Left ventricle myocardium superior (tissue), 1 donor: ENCODE measurements at regions not wholly inside any gene's neighbourhood (a gene's known extent, or its start where the extent isn't known, plus 50 kb on each side); places are given as distances from the start of the nearest gene placed in this dataset.

ENCODE experiments used
- ATAC-seq: fragments of 200-7000 bp; cut with Tn5 transposase; one replicate; pipeline ENCODE4 v1.9.1; 2020; ENCODE audit warnings: mild to moderate bottlenecking, moderate library complexity
- DNase-seq: peaks from one replicate; pipeline ENCODE4 v3.0.0-alpha.2; 2020
- intact Hi-C: fragments of 100-400 bp; cut with micrococcal nuclease; formaldehyde crosslinking; loops from one replicate; pipeline ENCODE4 v1.11.0; 2022
- donor health status: DM: no; HTN: yes; CAD: no; lungs with severe emphysema.

DNA sequence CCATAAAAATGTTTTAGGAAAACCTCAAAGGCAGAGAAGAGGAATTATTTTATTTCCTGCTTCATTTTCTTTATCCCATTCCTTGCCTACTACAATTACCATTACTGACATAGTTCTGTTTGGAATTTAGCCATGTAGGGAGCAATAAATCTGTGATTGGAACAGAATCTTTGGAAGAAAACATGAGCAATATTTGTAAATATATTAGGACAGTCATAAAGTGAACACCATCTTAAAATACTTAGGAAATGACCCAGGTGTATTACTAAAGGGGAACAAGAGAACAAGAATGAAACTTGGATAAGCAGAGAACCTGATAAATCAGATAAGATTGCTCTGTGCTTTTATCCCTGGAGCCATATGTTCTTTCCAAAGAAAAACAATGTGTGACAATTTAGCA, 1326.0 kb upstream of the FLRT2 start:
- ATAC-seq (no peak), DNase-seq (no peak)
- intact Hi-C loops, result no loop called here

DNA sequence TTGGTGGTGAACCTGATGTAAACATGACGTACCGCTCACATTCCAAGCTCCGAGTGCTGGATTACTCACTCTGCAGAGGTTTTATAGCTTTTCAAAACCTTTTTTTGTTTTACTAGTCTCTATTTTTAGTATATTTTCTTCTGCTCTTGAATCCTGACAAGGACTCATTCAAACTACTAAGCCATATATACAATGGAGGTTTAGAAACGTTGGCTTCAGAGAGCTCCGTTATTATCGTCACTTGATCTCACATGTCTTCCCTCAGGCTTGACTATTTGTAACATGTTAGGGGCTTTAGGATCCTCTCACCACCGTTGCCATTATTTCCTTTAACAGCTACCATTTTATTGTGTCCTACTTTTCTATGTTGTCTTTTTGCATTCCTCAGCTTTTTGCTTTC, 1321.5 kb upstream of the FLRT2 start:
- DNase-seq (no peak), ATAC-seq (no peak)
- intact Hi-C loops, result no loop called here

GRCh38 chr14:84209031-84209430, 1320.9 kb upstream of the FLRT2 start:
- ATAC-seq, result no peak
- DNase-seq, result no peak
- intact Hi-C loops, result no loop called here

GRCh38 chr14:84217066-84217465, 1312.9 kb upstream of the FLRT2 start:
- DNase-seq (no peak), ATAC-seq (no peak)
- intact Hi-C loops, result no loop called here

- peak; percentile 100 for ATAC-seq
- intact Hi-C loops, result no loop called here
Observed at GRCh38 chr14:84225268-84225667, 1304.7 kb upstream of the FLRT2 start.

GRCh38 chr14:84228702-84229101, 1301.2 kb upstream of the FLRT2 start:
- intact Hi-C loops, result no loop called here

More at GRCh38 chr14:84225268-84225667, 1304.7 kb upstream of the FLRT2 start:
- peak; percentile 77 for DNase-seq

DNA sequence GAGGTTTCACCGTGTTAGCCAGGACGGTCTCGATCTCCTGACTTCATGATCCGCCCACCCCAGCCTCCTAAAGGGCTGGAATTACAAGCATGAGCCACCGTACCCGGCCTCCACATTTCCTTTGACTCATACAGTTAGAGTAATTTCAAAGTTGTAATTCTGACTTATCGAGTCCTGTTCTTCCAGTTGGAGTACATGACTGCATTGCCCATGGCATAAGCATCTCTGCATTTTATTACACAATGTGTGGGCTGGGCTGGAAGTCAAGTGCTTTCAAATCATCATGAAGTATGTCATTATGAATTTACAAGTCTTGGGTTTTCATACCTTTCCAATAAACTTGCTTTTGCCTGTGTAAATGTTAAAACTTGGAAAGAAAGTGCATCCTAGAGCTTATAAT, 1295.7 kb upstream of the FLRT2 start:
- intact Hi-C loops, result no loop called here
- DNase-seq, result no peak
- ATAC-seq, result no peak

More at GRCh38 chr14:84228702-84229101, 1301.2 kb upstream of the FLRT2 start:
- ATAC-seq (no peak), DNase-seq (no peak)

DNA sequence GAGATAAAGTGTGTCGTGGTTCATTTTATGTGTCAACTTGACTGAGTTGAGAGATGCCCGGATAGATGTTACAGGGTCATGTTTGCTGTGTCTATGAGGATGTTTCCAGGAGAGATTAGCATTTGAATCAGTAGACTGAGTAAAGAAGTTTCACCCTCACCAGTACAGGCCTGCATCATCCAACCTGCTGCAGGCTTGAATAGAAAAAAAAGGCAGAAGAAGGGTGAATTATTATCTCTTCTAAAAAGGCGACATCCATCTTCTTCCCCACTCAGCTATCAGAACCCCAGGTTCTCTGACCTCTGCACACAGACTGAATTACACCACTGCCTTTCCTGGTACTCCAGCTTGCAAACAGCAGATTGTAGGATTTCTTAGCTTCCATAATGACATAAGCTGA, 1293.7 kb upstream of the FLRT2 start:
- DNase-seq, result no peak
- no peak for ATAC-seq
- intact Hi-C loops, result no loop called here

DNA sequence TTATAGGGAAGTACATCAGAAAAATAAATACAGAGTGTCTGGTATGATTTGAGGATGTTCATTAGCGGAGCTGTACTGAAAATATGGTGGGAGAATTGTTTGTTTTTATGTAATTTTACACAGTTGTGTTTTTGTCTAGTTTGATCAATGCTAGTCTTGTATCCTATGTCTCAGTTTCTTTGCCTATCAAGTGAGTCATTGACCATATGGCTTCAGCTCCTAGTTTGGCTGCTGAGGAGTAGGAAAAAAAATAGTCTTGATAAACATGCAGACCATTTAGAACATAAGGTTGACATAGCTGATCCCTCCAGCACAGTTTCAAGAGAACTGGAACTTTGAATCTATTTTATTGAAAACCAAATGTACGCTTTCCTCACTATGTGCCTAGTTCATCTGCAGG, 1292.1 kb upstream of the FLRT2 start:
- intact Hi-C loops, result no loop called here
- DNase-seq (no peak), ATAC-seq (no peak)

GRCh38 chr14:84247693-84248092, 1282.3 kb upstream of the FLRT2 start:
- ATAC-seq (no peak), DNase-seq (no peak)
- intact Hi-C loops, result no loop called here

DNA sequence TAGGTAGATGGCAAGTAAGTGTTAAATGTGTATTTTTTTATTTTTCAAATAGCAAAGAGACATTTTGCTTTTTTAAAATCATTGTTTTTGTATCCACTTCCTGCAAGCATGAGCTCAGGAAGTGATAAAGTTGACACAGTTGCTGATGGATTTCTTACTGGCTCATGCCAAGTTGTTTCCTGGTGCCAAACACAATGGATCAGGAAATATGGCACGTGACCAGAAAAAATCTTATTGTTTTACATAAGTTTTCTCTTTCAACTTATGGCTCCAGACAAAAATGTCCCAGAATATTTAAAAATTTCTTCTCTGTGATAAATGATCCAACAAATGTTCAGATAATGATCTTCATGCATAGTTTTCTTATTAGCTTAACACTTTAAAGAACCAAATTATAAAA, 1279.1 kb upstream of the FLRT2 start:
- intact Hi-C loops, result no loop called here
- no peak for DNase-seq
- no peak for ATAC-seq

- intact Hi-C loops, result no loop called here
- no peak for DNase-seq
Observed at GRCh38 chr14:84251411-84252115, 1278.4 kb upstream of the FLRT2 start.

GRCh38 chr14:84252706-84253105, 1277.2 kb upstream of the FLRT2 start:
- ATAC-seq, result no peak
- DNase-seq, result no peak
- intact Hi-C loops, result no loop called here

More at GRCh38 chr14:84251411-84252115, 1278.4 kb upstream of the FLRT2 start:
- ATAC-seq, result no peak

DNA sequence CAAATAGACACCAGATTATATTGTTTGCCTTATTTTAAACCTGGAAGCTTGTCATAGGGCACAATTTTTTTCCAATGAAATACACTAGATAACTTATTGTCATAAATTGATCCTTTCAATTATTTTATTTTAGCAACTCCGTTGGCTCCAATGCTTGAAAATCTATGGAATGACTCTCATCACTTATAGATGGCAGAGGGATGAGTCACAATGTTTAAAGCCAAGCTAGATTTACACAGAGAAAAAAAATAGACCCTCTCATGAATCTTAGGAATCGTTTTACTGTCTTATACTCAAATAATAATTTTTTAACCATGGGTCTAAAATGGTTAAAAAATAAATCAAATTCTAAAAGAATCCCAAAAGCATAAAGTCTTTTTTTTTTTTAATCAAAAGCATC, 1276.6 kb upstream of the FLRT2 start:
- ATAC-seq (no peak), DNase-seq (no peak)
- intact Hi-C loops, result no loop called here

DNA sequence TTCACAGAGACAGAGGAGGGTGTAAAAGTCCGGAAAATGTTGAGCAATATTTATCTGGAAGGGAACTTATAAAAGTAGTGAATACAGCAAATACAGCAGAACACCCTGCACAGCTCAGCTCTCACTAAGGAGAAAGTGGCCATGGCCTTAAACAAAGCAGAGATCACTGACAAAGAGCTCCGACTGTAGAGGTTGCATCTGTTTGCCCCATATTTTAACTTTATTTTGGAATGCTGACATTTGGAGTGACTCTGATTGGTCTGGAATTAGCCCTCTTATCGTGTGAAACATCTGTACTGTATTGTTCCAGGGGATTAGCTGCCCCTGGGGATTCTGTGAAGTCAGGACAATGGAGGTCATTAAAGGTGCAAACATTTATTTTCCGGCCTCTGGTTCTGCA, 1275.7 kb upstream of the FLRT2 start:
- intact Hi-C loops, result no loop called here
- peak; percentile 86 for ATAC-seq
- no peak for DNase-seq

DNA sequence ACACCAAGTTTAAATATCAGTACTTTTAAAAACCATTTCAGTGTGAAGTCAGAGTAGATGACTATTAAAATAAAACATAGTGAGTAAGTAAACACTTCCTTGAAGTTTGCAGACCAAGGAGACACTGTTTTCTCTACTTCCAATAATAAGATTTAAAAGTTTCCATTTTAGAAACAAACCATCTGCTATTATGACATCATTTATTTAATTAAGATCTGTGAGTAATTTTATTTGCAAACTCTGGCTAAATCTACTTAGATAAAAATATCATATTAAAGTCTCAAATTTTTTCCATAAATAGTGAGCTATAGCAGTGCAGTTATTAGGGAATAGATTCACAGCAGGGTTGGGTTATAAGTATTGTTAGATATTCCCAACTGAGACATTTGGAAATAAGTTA, 1267.0 kb upstream of the FLRT2 start:
- intact Hi-C loops, result no loop called here
- DNase-seq (no peak), ATAC-seq (no peak)

DNA sequence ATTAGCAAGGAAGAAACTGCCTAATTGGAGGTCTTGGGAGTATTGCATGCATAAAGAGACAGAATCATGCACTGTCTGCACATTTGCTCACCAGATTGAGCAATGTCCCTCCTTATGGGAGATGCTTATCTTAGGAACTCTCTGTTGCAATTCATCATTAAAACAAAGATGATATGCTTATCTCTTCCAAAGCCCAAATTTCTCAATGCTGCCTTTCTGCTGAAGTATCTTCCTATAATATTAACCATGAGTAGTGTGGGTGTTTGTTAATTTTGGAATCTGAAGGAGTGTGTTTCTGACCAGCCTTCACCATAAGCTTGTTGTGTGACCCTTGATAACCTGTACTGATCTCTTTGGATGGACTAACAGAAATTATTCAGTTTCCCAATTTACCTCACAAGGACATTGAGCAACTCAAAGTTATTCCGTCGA, 1257.6 kb upstream of the FLRT2 start:
- ATAC-seq, result no peak
- intact Hi-C loops, result no loop called here
- DNase-seq, result no peak

DNA sequence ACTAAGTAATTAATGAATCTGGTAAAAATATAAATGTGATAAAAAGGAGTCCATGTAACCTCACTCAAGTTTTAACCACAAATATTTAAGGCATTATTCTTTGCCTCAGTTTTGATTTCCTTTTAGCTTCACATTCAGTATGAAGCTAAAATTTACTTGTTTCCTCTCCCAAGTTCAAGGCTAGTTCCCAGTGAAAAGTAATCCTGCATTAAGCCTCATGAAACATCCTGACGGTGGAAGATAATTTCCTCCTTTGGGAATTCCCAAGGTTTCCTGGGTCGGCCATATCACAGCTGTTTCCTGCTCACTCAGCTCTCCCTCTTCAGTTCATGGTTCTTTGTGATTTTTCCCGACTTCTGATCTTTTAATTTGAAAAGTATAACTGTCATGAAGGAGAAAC, 1256.8 kb upstream of the FLRT2 start:
- intact Hi-C loops, result no loop called here
- DNase-seq, result no peak
- ATAC-seq, result no peak

DNA sequence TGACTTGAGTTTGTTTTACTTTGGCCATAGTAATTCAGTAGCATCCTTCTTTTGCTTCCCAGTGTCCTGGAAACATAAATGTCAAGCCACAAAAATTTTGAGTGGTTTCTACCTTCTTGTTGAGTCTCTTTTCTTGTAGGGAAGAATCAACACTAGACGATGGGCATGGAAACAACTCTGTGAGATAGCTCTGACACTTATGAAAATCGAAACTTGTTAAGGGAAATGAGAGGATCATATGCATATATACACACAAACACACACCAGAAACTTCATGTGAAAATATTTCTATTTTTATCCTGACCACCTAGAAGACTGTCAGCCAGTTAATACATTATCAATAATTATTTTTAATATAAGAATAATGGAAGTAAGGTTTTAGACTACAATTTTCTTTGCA, 1247.3 kb upstream of the FLRT2 start:
- no peak for DNase-seq
- intact Hi-C loops, result no loop called here
- no peak for ATAC-seq

DNA sequence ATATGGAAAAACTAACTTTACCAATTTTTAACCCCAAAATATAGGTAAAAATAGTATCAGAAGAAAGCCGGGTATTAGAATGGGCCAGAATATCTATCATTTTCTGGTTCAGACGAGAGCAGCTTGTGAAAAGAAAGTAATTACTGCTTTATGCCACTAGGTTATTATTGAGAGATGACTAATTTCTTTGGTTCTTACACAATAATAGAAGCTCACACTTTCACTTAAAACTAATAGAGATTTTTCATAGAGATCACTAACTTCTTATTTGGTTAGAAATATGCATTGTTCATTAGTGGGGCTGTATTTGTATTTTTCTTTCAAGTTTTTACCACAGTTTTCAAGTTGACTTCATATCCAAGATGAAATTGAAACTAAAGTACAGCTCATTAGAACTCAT, 1241.2 kb upstream of the FLRT2 start:
- ATAC-seq (no peak), DNase-seq (no peak)
- intact Hi-C loops, result no loop called here

DNA sequence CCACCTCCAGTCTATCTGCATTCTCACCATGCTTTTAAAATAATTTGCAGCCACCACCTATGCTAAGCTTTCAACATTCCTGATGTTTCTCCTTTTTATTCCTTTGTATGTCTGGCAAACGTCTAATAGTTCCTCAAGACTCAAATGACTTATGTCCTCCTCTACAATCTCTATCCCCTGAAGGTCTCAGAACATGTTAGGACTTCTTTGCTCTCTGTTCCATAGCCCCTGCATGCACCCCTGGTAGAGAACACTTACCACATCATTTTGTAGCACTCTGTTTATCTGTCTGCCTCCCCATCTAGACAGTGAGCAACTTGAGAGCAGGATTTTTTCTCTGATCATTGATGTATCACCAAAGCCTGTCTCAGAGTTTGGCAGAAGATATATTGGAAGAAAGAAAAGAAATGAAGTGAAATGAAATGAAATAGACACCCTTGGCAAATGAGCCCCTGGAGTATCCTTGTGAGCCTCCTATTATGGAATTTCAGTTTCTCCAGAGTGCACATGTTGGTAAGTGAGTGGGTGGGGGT, 1231.2 kb upstream of the FLRT2 start:
- no peak for DNase-seq
- intact Hi-C loops, result no loop called here
- ATAC-seq, result no peak
